Suprapubic skin (tissue), 4 donors: ENCODE measurements at regions not wholly inside any gene's neighbourhood (a gene's known extent, or its start where the extent isn't known, plus 50 kb on each side); places are given as distances from the start of the nearest gene placed in this dataset.

Experiments used
- POLR2A ChIP-seq, 2 donors: fragments of 450-650 bp; IDR thresholded peaks; one replicate each; pipeline ENCODE4 v1.6.1; 2017; ENCODE audit warnings: antibody characterized with exemption in 2 of 2, mild to moderate bottlenecking in 2 of 2, moderate library complexity in 2 of 2
- POLR2AphosphoS5 ChIP-seq, 3 donors: sonication (generic); formaldehyde crosslinking; IDR thresholded peaks; one replicate each; pipeline ENCODE4 v1.6.1; 2017; ENCODE audit warnings: antibody characterized with exemption in 3 of 3
- TF ChIP-seq, protein P1 (sequence below), 2 donors: fragments of 200-600 bp in 1 of 2; fragments of 450-650 bp in 1 of 2; sonication (generic) in 1 of 2; IDR thresholded peaks; one replicate each; pipeline ENCODE4 v1.5.1; 2016 to 2019; ENCODE audit warnings: antibody characterized with exemption in 2 of 2, mild to moderate bottlenecking in 1 of 2, moderate library complexity in 1 of 2

- no peak for TF ChIP-seq POLR2AphosphoS5 (IDR thresholded peaks at IDR 0.05)
- TF ChIP-seq, protein P1, sequence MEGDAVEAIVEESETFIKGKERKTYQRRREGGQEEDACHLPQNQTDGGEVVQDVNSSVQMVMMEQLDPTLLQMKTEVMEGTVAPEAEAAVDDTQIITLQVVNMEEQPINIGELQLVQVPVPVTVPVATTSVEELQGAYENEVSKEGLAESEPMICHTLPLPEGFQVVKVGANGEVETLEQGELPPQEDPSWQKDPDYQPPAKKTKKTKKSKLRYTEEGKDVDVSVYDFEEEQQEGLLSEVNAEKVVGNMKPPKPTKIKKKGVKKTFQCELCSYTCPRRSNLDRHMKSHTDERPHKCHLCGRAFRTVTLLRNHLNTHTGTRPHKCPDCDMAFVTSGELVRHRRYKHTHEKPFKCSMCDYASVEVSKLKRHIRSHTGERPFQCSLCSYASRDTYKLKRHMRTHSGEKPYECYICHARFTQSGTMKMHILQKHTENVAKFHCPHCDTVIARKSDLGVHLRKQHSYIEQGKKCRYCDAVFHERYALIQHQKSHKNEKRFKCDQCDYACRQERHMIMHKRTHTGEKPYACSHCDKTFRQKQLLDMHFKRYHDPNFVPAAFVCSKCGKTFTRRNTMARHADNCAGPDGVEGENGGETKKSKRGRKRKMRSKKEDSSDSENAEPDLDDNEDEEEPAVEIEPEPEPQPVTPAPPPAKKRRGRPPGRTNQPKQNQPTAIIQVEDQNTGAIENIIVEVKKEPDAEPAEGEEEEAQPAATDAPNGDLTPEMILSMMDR (IDR thresholded peaks at IDR 0.05) = no peak
- no peak for TF ChIP-seq POLR2A (IDR thresholded peaks at IDR 0.05)
These were observed 263.1 kb downstream of the GUCY2F start for GRCh38 chrX:109218761-109219160.
